IMR-90 (cell line): ENCODE measurements at regions not wholly inside any gene's neighbourhood (a gene's known extent, or its start where the extent isn't known, plus 50 kb on each side); places are given as distances from the start of the nearest gene placed in this dataset.
"Not testable (repeated sequence)": the region's sequence is repeated elsewhere in the genome, so short reads cannot be mapped to it uniquely, and the experiment has no call there.

ENCODE experiments used
- MXI1 ChIP-seq: IDR thresholded peaks from 2 replicates; pipeline ENCODE4 v1.6.1; 2012; ENCODE audit warnings: low read depth, mild to moderate bottlenecking, low read length, moderate library complexity, borderline replicate concordance
- POLR2A ChIP-seq: IDR thresholded peaks from 2 replicates; pipeline ENCODE4 v1.6.1; 2012; ENCODE audit warnings: mild to moderate bottlenecking, low read depth, low read length
- RCOR1 ChIP-seq: IDR thresholded peaks from 2 replicates; pipeline ENCODE4 v1.6.1; 2012; ENCODE audit warnings: mild to moderate bottlenecking, low read length, improper control_type of control experiment; ENCODE audit not compliant: insufficient replicate concordance
- RFX5 ChIP-seq: IDR thresholded peaks from 2 replicates; pipeline ENCODE4 v1.8.0; 2012; ENCODE audit warnings: low read depth, mild to moderate bottlenecking, low read length, moderate library complexity
- SMC3 ChIP-seq: fragments of 150-350 bp; IDR thresholded peaks from 2 replicates; pipeline ENCODE4 v1.6.1; 2016; ENCODE audit warnings: low read depth, mild to moderate bottlenecking, antibody characterized with exemption, low read length, moderate library complexity
- TF ChIP-seq, protein P1 (sequence below): conservative IDR thresholded peaks from 2 replicates; pipeline ENCODE4 v1.5.1; 2012; ENCODE audit warnings: mild to moderate bottlenecking, low read depth, low read length, improper control_type of control experiment

DNA sequence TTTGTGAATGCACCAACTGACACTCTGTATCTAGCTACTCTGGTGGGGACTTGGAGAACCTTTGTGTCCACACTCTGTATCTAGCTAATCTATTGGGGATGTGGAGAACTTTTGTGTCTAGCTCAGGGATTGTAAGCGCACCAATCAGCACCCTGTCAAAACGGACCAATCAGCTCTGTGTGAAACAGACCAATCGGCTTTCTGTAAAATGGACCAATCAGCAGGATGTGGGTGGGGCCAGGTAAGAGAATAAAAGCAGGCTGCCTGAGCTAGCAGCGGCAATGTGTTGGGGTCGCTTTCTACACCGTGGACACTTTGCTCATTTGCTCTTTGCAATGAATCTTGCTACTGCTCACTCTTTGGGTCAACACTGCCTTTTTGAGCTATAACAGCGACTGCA is 78.5 kb upstream of the KCNAB1 start:
- TF ChIP-seq MXI1, POLR2A, RFX5, SMC3, RCOR1: not testable (repeated sequence)
- TF ChIP-seq, protein P1, sequence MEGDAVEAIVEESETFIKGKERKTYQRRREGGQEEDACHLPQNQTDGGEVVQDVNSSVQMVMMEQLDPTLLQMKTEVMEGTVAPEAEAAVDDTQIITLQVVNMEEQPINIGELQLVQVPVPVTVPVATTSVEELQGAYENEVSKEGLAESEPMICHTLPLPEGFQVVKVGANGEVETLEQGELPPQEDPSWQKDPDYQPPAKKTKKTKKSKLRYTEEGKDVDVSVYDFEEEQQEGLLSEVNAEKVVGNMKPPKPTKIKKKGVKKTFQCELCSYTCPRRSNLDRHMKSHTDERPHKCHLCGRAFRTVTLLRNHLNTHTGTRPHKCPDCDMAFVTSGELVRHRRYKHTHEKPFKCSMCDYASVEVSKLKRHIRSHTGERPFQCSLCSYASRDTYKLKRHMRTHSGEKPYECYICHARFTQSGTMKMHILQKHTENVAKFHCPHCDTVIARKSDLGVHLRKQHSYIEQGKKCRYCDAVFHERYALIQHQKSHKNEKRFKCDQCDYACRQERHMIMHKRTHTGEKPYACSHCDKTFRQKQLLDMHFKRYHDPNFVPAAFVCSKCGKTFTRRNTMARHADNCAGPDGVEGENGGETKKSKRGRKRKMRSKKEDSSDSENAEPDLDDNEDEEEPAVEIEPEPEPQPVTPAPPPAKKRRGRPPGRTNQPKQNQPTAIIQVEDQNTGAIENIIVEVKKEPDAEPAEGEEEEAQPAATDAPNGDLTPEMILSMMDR, result not testable (repeated sequence)
